ENCODE measurements at regions not wholly inside any gene's neighbourhood (a gene's known extent, or its start where the extent isn't known, plus 50 kb on each side); places are given as distances from the start of the nearest gene placed in this dataset.

DNA sequence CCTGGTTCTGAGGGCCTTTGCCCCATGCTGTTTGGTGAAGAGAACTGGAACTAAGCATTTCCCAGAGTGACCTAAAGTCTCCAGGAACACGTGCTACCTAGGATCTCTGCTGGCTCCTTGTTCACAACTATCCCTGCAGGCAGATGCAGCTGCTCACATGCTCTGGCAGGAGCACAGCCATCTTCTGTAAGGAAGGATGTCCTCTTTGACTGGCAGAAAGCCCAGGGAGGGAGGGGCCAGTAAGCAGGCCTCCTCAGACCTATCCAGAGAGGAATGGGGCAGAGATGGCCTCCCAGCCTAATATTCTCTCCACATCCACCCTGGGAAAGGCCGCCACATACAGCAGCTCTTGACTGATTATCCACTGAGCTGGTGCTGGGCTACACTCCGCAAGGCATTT, 142.8 kb upstream of the EOLA2 start:
- TF ChIP-seq POLR2A (IDR thresholded peaks at IDR 0.05; ENCODE audit: low read length) (no peak), GATA1 (IDR thresholded peaks at IDR 0.05; ENCODE audit: low read depth, low read length) (no peak)

All from erythroblast (primary cell).